GM12878 (cell line): ENCODE measurements at regions not wholly inside any gene's neighbourhood (a gene's known extent, or its start where the extent isn't known, plus 50 kb on each side); places are given as distances from the start of the nearest gene placed in this dataset.

ENCODE experiments used
- ATAC-seq: fragments of 200-7000 bp; cut with Tn5 transposase; 3 replicates; pipeline ENCODE4 v1.9.1; 2020; ENCODE audit warnings: mild to moderate bottlenecking, moderate library complexity
- BruUV-seq: library from RNA; stranded (reverse); fragments of 400-500 nt; replicated peaks from 2 replicates; lab custom pipeline; 2021; lab: Mats Ljungman, UMichigan
- CTCF ChIA-PET: fragments of 300-600 bp; sonication (Branson Sonifier 250); formaldehyde crosslinking; extraction: SDS; loops from one replicate; lab custom pipeline; 2021; ENCODE audit warnings: inconsistent platforms; lab: Yijun Ruan, JAX
- POLR2A ChIA-PET: fragments of 350-600 bp; formaldehyde crosslinking; extraction: SDS; loops from one replicate; lab custom pipeline; 2021; ENCODE audit warnings: inconsistent platforms; lab: Charles Lee
- RAD21 ChIA-PET: fragments of 300-600 bp; sonication (Branson Sonifier 250); formaldehyde crosslinking; loops from one replicate; lab custom pipeline; 2023; ENCODE audit warnings: antibody characterized with exemption; ENCODE audit not compliant: unreplicated experiment; lab: Charles Lee
- SMC1A ChIA-PET: fragments of 300-600 bp; sonication (Branson Sonifier 250); formaldehyde crosslinking; loops from one replicate; lab custom pipeline; 2023; ENCODE audit not compliant: unreplicated experiment, uncharacterized antibody; lab: Charles Lee
- DNase-seq: peaks from one replicate; pipeline ENCODE4 v3.0.0-alpha.2; 2011; ENCODE audit warnings: low read depth, low spot score
- FAIRE-seq: peaks from 3 replicates; lab custom pipeline; 2011; peaks lifted over from hg19 to GRCh38; lab: Jason Lieb, UNC
- H2AFZ ChIP-seq: 2 replicates; pipeline ENCODE4 v1.6.0; 2011; ENCODE audit warnings: low read depth, low read length, control low read depth; ENCODE audit not compliant: control insufficient read depth
- H3K27ac ChIP-seq: 2 replicates; pipeline ENCODE4 v1.5.1; 2011; ENCODE audit warnings: control low read depth; ENCODE audit not compliant: control insufficient read depth, insufficient read depth
- H3K27me3 ChIP-seq, 2 experiments: replicated peaks in 1 of 2; 2 replicates each; pipeline versions ENCODE4 v1.6.0 to v1.6.1; 2011; ENCODE audit warnings: low read length in 1 of 2; ENCODE audit not compliant: control insufficient read depth in 2 of 2, insufficient read depth in 2 of 2
- H3K36me3 ChIP-seq, 2 experiments: 2 replicates each; pipeline ENCODE4 v1.5.1; 2011; ENCODE audit warnings: low read length in 1 of 2; ENCODE audit not compliant: control insufficient read depth in 2 of 2, insufficient read depth in 2 of 2
- H3K4me1 ChIP-seq: 2 replicates; pipeline ENCODE4 v1.6.1; 2011; ENCODE audit warnings: mild to moderate bottlenecking, low read length, moderate library complexity, mixed read lengths; ENCODE audit not compliant: control insufficient read depth, insufficient read depth
- H3K4me2 ChIP-seq: 2 replicates; pipeline ENCODE4 v1.6.0; 2011; ENCODE audit warnings: control low read depth; ENCODE audit not compliant: control insufficient read depth, insufficient read depth
- H3K4me3 ChIP-seq: fragments of 200-600 bp; sonication (generic); 2 replicates; pipeline ENCODE4 v1.5.1; 2016
- H3K79me2 ChIP-seq: 2 replicates; pipeline ENCODE4 v1.6.0; 2011; ENCODE audit warnings: low read length; ENCODE audit not compliant: control insufficient read depth, insufficient read depth
- H3K9ac ChIP-seq: 2 replicates; pipeline ENCODE4 v1.8.0; 2011; ENCODE audit warnings: low read length, control low read depth, mixed read lengths; ENCODE audit not compliant: control insufficient read depth, insufficient read depth
- H3K9me3 ChIP-seq: replicated peaks from 3 replicates; pipeline ENCODE4 v1.5.1; 2011; ENCODE audit warnings: mild to moderate bottlenecking, low read length; ENCODE audit not compliant: control insufficient read depth, insufficient read depth
- H4K20me1 ChIP-seq: 2 replicates; pipeline ENCODE4 v1.6.0; 2011; ENCODE audit not compliant: control insufficient read depth, insufficient read depth
- RELB ChIP-seq: fragments of 450-650 bp; IDR thresholded peaks from 2 replicates; pipeline ENCODE4 v1.6.1; 2017; ENCODE audit warnings: low read depth, mild to moderate bottlenecking, moderate library complexity
- RUNX3 ChIP-seq: IDR thresholded peaks from 2 replicates; pipeline ENCODE4 v1.6.1; 2012; ENCODE audit warnings: low read length, inconsistent platforms
- STAT1 ChIP-seq: fragments of 450-650 bp; conservative IDR thresholded peaks from 2 replicates; pipeline ENCODE4 v1.6.1; 2014; ENCODE audit warnings: antibody characterized with exemption, mild to moderate bottlenecking
- ZNF622 ChIP-seq: fragments of 450-650 bp; IDR thresholded peaks from 2 replicates; pipeline ENCODE4 v1.6.1; 2017; ENCODE audit warnings: mild to moderate bottlenecking, inconsistent platforms
- in situ Hi-C: fragments of 300-500 bp; cut with MboI; formaldehyde crosslinking; loops from 9 replicates; pipeline ENCODE4 v1.14.3; 2018; ENCODE audit warnings: mixed read lengths
- intact Hi-C: fragments of 100-400 bp; cut with micrococcal nuclease; formaldehyde crosslinking; loops from one replicate; pipeline ENCODE4 v1.14.2; 2022; ENCODE audit not compliant: unreplicated experiment
- TF ChIP-seq, protein P1 (sequence below): IDR thresholded peaks from 2 replicates; pipeline ENCODE4 v1.6.1; 2012; ENCODE audit warnings: low read depth, low read length, improper control_type of control experiment

DNA sequence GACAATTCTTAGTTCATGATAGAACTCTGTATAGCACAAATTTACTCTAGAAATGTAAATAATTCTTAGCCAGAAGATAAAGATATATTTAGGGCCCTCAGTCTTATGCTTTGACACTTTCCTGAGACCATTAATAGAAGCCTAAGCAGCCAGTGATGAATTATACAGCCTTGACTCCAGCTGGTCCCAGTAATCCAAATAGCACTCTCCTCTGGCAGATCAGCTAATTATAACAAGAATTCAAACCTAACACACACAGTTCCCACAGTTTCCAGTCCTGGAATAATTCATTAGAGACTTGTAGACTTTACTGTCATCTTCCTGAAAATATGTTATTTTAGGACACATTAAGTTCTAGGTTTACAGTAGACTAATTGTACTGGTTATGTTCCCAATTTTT lies 50.4 kb downstream of the SHOC1 start:
- RAD21 ChIA-PET, result interaction anchor here (1.5 kb wide), 1 partner anchor 330 kb away, joined by 4 read pairs; no protein-coding TSS in a partner anchor
- SMC1A ChIA-PET, result interaction anchor here (0.8 to 1.0 kb wide), 2 partner anchors 8 to 18 kb away, joined by 3 read pairs; no protein-coding TSS in a partner anchor
- H4K20me1 ChIP-seq, result no peaks in the 10 kb centered on the region
- no peaks in the 10 kb centered on the region for H3K79me2 ChIP-seq
- FAIRE-seq (no peak), ATAC-seq (no peak), DNase-seq (no peak)
- POLR2A ChIA-PET, result interaction anchor here (0.6 kb wide), 1 partner anchor 317 kb away, joined by 4 read pairs; no protein-coding TSS in a partner anchor
- no peaks in the 10 kb centered on the region for H3K27me3 ChIP-seq
- CTCF ChIA-PET, result interaction anchor here (0.8 kb wide), 1 partner anchor 146 kb away, joined by 3 read pairs; no protein-coding TSS in a partner anchor
- H3K9ac ChIP-seq, result no peak overlapping the region
- H3K4me2 ChIP-seq, result no peak overlapping the region
- in situ Hi-C loops (no loop called here), intact Hi-C loops (no loop called here)
- no TSS peak for BruUV-seq
- H2AFZ ChIP-seq, result no peak overlapping the region
- H3K9me3 ChIP-seq, result no peaks in the 10 kb centered on the region
- H3K4me1 ChIP-seq, result no peaks in the 10 kb centered on the region
- no peak overlapping the region for H3K27ac ChIP-seq
- no peaks in the 10 kb centered on the region for H3K36me3 ChIP-seq
- H3K4me3 ChIP-seq, result no peak overlapping the region
- no peak for TF ChIP-seq RUNX3
- TF ChIP-seq ZNF622, result no peak
- TF ChIP-seq STAT1, result no peak
- TF ChIP-seq, protein P1, sequence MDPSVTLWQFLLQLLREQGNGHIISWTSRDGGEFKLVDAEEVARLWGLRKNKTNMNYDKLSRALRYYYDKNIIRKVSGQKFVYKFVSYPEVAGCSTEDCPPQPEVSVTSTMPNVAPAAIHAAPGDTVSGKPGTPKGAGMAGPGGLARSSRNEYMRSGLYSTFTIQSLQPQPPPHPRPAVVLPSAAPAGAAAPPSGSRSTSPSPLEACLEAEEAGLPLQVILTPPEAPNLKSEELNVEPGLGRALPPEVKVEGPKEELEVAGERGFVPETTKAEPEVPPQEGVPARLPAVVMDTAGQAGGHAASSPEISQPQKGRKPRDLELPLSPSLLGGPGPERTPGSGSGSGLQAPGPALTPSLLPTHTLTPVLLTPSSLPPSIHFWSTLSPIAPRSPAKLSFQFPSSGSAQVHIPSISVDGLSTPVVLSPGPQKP, result no peak
- TF ChIP-seq RELB, result no peak
